Heart right ventricle (tissue), 16 donors: ENCODE measurements at regions not wholly inside any gene's neighbourhood (a gene's known extent, or its start where the extent isn't known, plus 50 kb on each side); places are given as distances from the start of the nearest gene placed in this dataset.

Experiments
- ATAC-seq, 8 donors: fragments of 200-7000 bp; cut with Tn5 transposase; one replicate each; pipeline ENCODE4 v1.9.1; 2020; ENCODE audit warnings: mild to moderate bottlenecking in 8 of 8, moderate library complexity in 8 of 8, moderate number of reproducible peaks in 1 of 8
- DNase-seq, 2 donors: peaks; one replicate each; pipeline ENCODE4 v3.0.0-alpha.2; 2020
- H3K27ac ChIP-seq, 10 donors: fragments of 200-600 bp; sonication (generic) in 2 of 10; one replicate each; pipeline versions ENCODE4 v1.5.0 to v1.8.0; 2020 to 2022; ENCODE audit warnings: mild to moderate bottlenecking in 3 of 10
- H3K27me3 ChIP-seq, 7 donors: fragments of 200-600 bp; one replicate each; pipeline ENCODE4 v1.8.0; 2021 to 2022; ENCODE audit warnings: mild to moderate bottlenecking in 2 of 7
- H3K36me3 ChIP-seq, 9 donors: fragments of 200-600 bp; sonication (generic) in 1 of 9; one replicate each; pipeline versions ENCODE4 v1.5.0 to v1.8.0; 2020 to 2022; ENCODE audit warnings: mild to moderate bottlenecking in 2 of 9
- H3K4me1 ChIP-seq, 9 donors: fragments of 200-600 bp; sonication (generic) in 1 of 9; one replicate each; pipeline versions ENCODE4 v1.5.0 to v1.8.0; 2020 to 2022; ENCODE audit warnings: mild to moderate bottlenecking in 4 of 9
- H3K4me3 ChIP-seq, 10 donors: fragments of 200-600 bp; sonication (generic) in 2 of 10; one replicate each; pipeline versions ENCODE4 v1.5.0 to v1.8.0; 2020 to 2022; ENCODE audit warnings: mild to moderate bottlenecking in 7 of 10, moderate library complexity in 2 of 10
- H3K9me3 ChIP-seq, 11 donors: fragments of 200-600 bp in 10 of 11; sonication (generic) in 2 of 11; one replicate each; pipeline versions ENCODE4 v1.5.0 to v1.8.0; 2013 to 2022; ENCODE audit warnings: mild to moderate bottlenecking in 2 of 11, control low read depth in 1 of 11, moderate library complexity in 1 of 11
- whole genome bisulfite sequencing, 2 donors: extraction: QIAGEN DNeasy Blood & Tissue Kit; methylation state at CpG; one replicate each; pipeline ENCODE4 v1.1.7; 2013; ENCODE audit warnings: inconsistent platforms in 1 of 2; 5-methylcytosine and 5-hydroxymethylcytosine counted together
- intact Hi-C, 10 donors: fragments of 100-400 bp; cut with DNase I; formaldehyde crosslinking; loops; one replicate each; pipeline versions ENCODE4 v1.11.1 to v1.14.2; 2022
- TF ChIP-seq, protein P1 (sequence below), 9 donors: fragments of 200-600 bp; sonication (generic) in 2 of 9; IDR thresholded peaks; one replicate each; pipeline versions ENCODE4 v1.5.0 to v1.8.0; 2021 to 2022; ENCODE audit warnings: antibody characterized with exemption in 9 of 9, mild to moderate bottlenecking in 5 of 9, moderate library complexity in 1 of 9
- donor health status: Arrhythmogenic right ventricular cardiomyopathy.
- donor health status: ischemic (EF 13 %, LVEDD 7.1; RV severe dilation, severe dysfunction).
- donor health status: healthy with polysubstance abuse.
- donor health status: DM: no; HTN: yes; CAD: no.
- donor health status: DM: no; HTN: no; CAD: no.
- donor health status: ischemic (EF 25% LVEDD 6.9; RV normal size, moderate dysfunction).
- donor health status: ischemic (EF 25% LVEDD 5.7; RV mildly dilated, moderate dysfunction).
- donor health status: healthy.
- donor health status: DM: yes; HTN: yes; CAD: no.
- donor health status: Ischemic cardiomyopathy.
- donor health status: ischemic (EF 35%, LVEDD 5.7; RV mildly dilated, moderate dysfunction).
- donor health status: nonischemic (EF 11% LVEDD 7.7; RV severe dilation, severe dysfunction).
- donor health status: DM: yes; HTN: yes; CAD: no.
- donor health status: PGD.
- donor health status: ischemic (EF 29% LVEDD 5.4; RV normal size, mild dysfunction).
- donor health status: nonischemic (EF 23%, LVEDD 6.1; RV moderate dilation, normal function).

DNA sequence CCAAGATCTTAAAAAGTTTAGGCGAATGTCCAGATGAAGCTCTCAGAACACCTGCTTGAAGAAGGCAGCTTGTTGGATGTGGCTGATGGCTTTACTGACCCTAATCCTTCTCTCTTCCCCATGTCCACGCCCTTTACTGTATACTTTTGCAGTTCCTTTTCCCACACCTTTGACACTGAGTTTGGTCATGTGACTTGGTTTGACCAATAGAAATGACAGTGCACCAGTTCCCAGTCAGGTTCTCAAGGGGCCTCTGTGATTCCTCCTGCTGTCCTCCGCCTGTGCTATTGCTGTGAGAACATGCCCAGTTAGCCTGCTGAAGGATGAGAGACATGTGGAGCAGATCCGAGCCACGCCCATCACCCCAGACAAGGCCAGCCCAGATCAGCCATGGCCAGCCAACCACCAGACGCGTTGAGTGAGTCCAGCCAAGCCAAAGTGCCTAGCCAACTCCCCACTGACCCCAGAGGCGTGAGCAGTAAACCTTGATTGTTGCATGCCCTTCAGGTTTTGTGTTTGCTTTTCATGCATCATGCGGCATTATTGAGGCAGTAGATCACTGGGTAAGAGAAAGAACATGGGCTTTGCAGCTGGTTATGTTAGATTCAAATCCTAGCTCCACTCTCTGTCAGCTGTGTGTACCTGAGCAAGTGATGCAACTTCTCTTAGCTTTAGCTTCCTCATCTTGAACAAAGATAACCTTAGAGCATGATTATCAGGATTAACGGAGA lies 258.0 kb upstream of the SIX2 start:
- 86 to 89% methylated on average over 10 of the region's 10 CpGs for WGBS, 2 donors
- DNase-seq (no peak), ATAC-seq (no peak)
- peaks cover 0 to 24% (median 0%) of the 10 kb centered on the region in 7 donors for H3K27me3 ChIP-seq
- no peak overlapping the region for H3K27ac ChIP-seq
- intact Hi-C loops = no loop called here
- no peaks in the 10 kb centered on the region for H3K9me3 ChIP-seq
- no peaks in the 10 kb centered on the region for H3K4me1 ChIP-seq
- H3K4me3 ChIP-seq = no peak overlapping the region
- TF ChIP-seq, protein P1, sequence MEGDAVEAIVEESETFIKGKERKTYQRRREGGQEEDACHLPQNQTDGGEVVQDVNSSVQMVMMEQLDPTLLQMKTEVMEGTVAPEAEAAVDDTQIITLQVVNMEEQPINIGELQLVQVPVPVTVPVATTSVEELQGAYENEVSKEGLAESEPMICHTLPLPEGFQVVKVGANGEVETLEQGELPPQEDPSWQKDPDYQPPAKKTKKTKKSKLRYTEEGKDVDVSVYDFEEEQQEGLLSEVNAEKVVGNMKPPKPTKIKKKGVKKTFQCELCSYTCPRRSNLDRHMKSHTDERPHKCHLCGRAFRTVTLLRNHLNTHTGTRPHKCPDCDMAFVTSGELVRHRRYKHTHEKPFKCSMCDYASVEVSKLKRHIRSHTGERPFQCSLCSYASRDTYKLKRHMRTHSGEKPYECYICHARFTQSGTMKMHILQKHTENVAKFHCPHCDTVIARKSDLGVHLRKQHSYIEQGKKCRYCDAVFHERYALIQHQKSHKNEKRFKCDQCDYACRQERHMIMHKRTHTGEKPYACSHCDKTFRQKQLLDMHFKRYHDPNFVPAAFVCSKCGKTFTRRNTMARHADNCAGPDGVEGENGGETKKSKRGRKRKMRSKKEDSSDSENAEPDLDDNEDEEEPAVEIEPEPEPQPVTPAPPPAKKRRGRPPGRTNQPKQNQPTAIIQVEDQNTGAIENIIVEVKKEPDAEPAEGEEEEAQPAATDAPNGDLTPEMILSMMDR (IDR thresholded peaks at IDR 0.05) = no peak
- no peaks in the 10 kb centered on the region for H3K36me3 ChIP-seq

DNA sequence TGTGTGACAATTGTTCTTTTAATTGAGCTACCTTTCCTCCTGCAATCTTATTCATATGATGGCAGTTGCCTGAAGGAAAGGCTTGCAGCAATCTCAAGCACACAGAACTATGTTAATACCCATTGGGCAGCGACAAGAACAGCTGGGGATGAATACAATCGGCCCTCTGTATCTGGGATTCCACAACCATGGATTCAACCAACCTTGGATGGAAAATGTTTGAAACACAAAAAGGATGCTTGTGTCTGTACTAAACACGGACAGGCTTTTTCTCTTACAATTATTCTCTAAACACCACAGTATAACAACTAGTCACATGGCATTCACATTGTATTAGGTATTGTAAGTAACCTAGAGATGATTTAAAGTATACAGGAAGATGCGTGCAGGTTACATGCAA lies 256.1 kb upstream of the SIX2 start:
- WGBS, 2 donors = 90 to 94% methylated on average over 4 of the region's 4 CpGs
- no peak for DNase-seq
- peaks cover 0 to 31% (median 0%) of the 10 kb centered on the region in 7 donors for H3K27me3 ChIP-seq
- no peak for ATAC-seq
- no peak overlapping the region for H3K4me3 ChIP-seq
- H3K4me1 ChIP-seq = peaks cover 0 to 4% (median 0%) of the 10 kb centered on the region in 9 donors
- intact Hi-C loops = no loop called here
- no peak overlapping the region for H3K27ac ChIP-seq
- no peaks in the 10 kb centered on the region for H3K9me3 ChIP-seq
- TF ChIP-seq, protein P1 (IDR thresholded peaks at IDR 0.05) = no peak
- no peaks in the 10 kb centered on the region for H3K36me3 ChIP-seq

DNA sequence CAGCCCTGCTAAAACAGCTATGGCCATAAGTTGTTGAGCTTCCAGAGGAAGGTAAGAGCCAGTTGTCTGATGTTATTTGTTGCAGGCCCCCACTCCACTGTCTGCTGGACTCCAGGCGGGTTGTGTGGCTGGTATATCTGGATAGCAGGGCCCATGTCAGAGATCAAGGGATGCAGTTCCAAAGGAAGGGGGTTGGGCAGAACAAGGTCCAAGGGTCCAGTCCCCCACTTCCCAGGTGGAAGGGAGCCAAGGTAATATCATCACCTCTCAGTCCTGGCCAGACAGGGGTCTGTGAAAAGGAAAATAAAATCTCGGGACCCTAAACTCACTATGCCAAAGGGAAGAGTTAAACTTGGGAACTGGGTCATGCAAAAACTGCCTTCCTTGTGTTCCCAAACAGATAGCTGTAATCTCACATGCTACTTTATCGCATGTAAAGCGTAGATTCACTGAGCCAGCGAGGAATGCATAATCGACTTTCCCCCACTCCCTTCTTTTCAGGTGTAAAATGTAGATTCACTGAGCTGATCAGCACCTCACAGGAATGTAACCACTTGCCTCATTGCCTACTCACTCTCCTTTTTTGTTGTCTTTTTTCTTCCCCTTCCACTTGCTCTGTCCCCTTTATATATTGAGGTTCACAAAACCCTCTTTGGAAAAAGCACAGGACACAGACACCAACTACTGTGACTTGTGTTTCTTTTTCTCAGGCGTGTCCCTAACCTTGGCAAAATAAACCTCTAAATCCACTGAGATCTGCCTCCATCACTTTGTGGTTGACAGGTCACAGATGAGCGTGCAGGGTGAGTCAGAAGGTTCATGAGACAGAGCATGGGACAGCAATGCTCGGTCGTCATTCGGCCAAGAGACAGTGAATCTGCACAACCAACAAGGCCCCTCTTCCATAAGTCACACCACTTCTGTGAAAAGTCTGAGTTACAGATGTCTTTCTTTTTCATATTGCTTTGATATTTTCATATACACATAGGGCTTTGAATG lies 255.3 kb upstream of the SIX2 start:
- H3K4me3 ChIP-seq = no peak overlapping the region
- 89 to 90% methylated on average over 11 of the region's 11 CpGs for WGBS, 2 donors
- peaks cover 0 to 12% (median 5%) of the 10 kb centered on the region in 9 donors for H3K4me1 ChIP-seq
- H3K27me3 ChIP-seq = peaks cover 0 to 28% (median 0%) of the 10 kb centered on the region in 7 donors
- H3K27ac ChIP-seq = no peak overlapping the region
- no peaks in the 10 kb centered on the region for H3K9me3 ChIP-seq
- no peaks in the 10 kb centered on the region for H3K36me3 ChIP-seq
- TF ChIP-seq, protein P1 (IDR thresholded peaks at IDR 0.05) = no peak
- intact Hi-C loops = no loop called here
- ATAC-seq (no peak), DNase-seq (no peak)

DNA sequence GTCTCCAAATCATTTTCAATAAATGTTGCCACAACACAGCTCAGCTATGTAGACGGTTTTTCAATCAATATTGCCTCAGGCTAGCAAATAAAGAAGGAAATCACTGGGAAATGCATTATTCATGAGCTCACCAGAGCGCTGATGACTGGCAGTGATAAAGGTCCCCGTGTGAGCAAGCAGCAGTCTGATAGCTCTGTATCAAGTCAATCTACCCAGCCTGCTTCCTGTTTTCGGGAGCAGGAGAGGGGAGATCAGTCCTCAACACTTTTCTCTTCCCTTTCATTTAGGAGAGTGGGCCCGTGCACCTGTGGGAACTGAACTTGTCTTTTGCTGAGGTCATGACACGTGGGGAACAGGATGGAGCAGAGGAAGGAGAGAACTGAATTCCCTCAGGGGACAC lies 253.9 kb upstream of the SIX2 start:
- no peaks in the 10 kb centered on the region for H3K36me3 ChIP-seq
- 37 to 56% methylated on average over 6 of the region's 6 CpGs for WGBS, 2 donors
- H3K9me3 ChIP-seq = no peaks in the 10 kb centered on the region
- intact Hi-C loops = no loop called here
- no peak overlapping the region for H3K27ac ChIP-seq
- H3K4me1 ChIP-seq = peaks cover 0 to 21% (median 8%) of the 10 kb centered on the region in 9 donors
- peaks cover 0 to 18% (median 0%) of the 10 kb centered on the region in 7 donors for H3K27me3 ChIP-seq
- TF ChIP-seq, protein P1 (IDR thresholded peaks at IDR 0.05) = no peak
- no peak for DNase-seq
- no peak overlapping the region for H3K4me3 ChIP-seq
- no peak for ATAC-seq
